Stimulated activated CD4-positive, alpha-beta T cell treated with anti-CD3 and anti-CD28 coated beads, TNF-alpha, amount 100 ng/mL, for 4 hours (primary cell): ENCODE measurements at regions not wholly inside any gene's neighbourhood (a gene's known extent, or its start where the extent isn't known, plus 50 kb on each side); places are given as distances from the start of the nearest gene placed in this dataset.
"Not testable (repeated sequence)": the region's sequence is repeated elsewhere in the genome, so short reads cannot be mapped to it uniquely, and the experiment has no call there.

Experiments used
- DNase-seq, 3 experiments: peaks; one replicate each; pipeline ENCODE4 v3.0.0-alpha.2; 2020; ENCODE audit warnings: low read depth in 3 of 3

DNA sequence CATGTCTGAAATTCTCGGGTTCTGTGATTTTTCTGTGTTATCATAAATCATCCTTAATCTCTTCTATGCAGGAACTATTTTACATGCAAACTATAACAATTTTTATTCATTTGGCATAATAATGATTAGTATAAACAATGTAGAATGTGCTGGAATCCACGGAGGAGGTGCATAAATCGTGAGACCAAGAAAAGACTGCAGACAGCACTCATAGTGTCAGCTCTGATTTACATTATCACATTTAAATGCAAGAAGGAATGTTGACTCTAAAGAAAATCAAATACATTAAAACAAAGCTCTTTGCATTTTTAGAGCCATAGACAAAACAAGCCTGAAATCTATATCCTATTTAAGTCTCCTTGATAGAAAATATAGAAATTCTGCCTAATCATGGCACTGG is 501.7 kb upstream of the STXBP6 start:
- DNase-seq: no peak

DNA sequence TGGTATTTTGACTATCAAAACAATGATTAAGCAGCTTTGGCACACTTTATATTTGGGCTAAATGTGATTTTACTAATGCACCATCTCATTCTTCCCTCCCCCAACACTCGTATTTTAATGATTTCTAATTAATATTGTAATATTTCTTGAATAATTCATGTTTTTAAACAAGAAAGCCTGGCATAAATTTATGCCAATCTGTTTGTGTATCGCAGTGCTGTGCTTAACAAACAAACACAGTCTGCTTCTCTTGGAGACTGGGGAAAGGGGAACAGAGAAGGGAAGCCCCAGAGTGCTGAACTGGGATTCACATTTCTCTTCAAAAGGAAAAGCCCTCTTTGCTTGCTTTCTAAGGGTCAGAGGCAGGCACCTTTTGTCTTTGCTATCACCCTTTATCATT is 496.9 kb upstream of the STXBP6 start:
- DNase-seq: no peak

DNA sequence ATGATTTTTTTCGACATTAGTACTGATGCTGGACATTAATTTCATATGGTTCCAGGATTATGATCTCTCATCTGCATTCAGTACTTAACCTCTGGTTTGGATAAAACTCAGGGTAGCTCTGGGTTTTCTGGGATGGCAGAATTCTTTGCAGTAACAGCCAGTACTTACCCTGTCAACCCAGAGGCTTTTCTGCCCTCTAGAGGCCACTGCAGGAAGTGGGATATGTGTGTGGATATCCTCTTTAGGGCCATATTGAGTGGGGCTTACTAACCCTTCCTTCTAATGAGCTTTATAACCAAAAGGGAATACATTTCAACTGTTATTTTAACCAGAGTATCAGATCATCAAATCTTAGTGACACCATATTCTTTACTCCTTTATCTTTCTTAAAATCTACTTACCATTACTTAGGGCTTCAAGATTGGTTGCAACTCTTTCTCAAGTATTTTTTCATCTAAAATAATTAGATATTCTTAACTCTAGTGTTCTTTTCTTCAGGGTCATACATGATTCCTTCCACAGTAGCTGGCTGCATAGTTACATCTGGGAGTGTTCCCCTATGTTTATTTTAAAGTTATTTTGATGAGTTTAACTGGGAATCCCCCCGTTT is 488.0 kb upstream of the STXBP6 start:
- DNase-seq: no peak

DNA sequence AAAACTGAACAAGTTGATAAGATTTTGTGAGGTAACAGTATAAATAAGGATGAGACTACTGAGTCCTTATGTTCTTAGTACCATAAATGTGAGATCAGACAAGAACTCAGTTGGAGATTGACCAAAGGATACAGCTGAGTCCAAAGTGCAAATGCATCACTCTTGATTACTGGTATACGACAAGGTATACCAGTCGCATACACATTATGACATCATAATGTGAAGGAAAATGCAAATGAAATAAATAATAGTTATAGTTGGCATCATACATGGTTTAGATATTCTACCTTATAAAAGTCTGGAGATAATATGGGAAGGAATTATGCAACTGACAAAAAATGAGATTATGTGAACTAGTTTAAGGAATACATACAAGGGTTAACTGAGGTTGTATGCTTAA is 476.3 kb upstream of the STXBP6 start:
- DNase-seq: no peak

GRCh38 chr14:25522926-25523325 is 473.0 kb upstream of the STXBP6 start:
- DNase-seq: no peak

- no peak for DNase-seq
These were observed 472.2 kb upstream of the STXBP6 start for GRCh38 chr14:25522116-25522515.

- DNase-seq: no peak
These were observed 471.7 kb upstream of the STXBP6 start for GRCh38 chr14:25521616-25522015.

GRCh38 chr14:25520821-25521220 is 470.9 kb upstream of the STXBP6 start:
- DNase-seq: no peak

DNA sequence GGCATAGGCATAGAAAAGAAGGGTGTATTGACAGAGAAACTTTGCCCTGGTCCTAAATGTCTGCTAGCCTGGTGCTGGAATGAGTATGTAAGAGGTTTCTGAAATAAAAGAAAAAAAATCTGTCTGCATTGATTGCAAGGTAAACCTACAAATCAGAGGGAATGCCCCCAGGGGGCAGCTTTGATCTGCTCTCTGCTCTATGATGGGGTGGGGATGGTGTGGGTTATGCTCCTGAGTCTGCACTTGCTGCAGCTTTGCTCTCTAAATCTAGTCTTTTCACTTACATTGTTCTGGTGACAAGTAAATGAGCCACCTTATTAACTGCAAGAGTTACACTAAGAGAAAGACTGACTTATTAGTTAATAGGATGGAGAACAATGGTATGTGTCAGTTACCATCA is 468.4 kb upstream of the STXBP6 start:
- DNase-seq: no peak

- DNase-seq: no peak
These were observed 466.9 kb upstream of the STXBP6 start for GRCh38 chr14:25516838-25517237.

DNA sequence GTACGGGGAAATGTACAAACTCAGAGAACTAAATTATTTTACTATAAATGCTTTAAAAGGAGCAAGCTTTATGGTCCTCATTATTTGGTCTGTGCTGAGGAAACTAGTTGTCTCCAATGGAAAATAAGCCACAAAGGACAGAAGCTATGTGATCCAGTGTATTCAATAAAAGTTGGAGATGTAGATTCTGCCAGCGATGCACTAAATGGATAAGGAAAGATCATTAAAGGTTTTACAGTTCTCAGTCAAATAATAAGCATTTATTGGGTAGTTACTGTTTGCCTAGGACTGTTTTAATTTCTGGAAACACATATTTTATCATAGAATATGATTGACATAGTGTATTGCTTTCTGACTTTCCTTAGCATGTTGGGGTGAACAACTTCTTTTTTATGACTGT is 458.9 kb upstream of the STXBP6 start:
- DNase-seq: no peak

GRCh38 chr14:25501749-25502148 is 451.8 kb upstream of the STXBP6 start:
- no peak for DNase-seq

DNA sequence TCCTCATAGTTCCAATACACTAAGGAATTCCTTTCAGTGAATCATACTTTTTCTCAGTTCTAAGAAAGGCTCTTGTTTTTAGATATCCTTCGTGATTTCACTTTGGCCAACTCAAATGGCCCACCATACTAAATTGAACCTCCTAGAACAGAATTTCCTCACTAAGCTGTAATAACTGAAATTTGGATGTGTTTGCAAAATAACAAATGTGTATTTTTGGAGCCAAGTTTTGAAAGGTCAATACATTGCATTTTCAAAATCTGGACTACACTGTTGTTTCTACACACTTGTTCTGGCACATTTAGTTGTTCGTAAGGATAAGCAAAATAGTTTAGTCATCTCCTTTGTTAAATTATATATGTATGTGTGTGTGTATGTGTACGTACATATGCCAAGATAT is 439.0 kb upstream of the STXBP6 start:
- DNase-seq: no peak

GRCh38 chr14:25485381-25485780 is 435.4 kb upstream of the STXBP6 start:
- no peak for DNase-seq

DNA sequence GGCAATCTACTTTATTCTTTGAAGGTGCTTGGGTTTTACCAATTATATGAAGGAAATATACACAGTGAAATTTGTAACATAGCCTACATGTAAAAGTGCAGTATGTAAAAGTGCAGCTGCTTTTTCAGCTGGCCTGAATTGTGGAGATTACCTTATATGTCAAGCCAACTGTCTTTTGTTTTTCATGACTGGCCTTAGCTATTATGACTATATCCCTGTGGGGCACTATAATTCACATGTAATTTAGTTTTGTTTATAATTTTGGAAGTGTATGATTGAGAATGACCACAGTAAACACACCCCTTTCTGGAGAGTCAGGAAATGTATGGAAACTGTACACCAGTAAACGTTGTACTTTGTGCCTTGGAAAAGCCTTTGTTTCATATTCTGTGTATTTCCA is 435.0 kb upstream of the STXBP6 start:
- no peak for DNase-seq

- DNase-seq: no peak
These were observed 434.3 kb upstream of the STXBP6 start for GRCh38 chr14:25484235-25484634.

GRCh38 chr14:25477316-25478098 is 427.6 kb upstream of the STXBP6 start:
- no peak for DNase-seq

GRCh38 chr14:25472700-25473099 is 422.8 kb upstream of the STXBP6 start:
- DNase-seq: no peak

DNA sequence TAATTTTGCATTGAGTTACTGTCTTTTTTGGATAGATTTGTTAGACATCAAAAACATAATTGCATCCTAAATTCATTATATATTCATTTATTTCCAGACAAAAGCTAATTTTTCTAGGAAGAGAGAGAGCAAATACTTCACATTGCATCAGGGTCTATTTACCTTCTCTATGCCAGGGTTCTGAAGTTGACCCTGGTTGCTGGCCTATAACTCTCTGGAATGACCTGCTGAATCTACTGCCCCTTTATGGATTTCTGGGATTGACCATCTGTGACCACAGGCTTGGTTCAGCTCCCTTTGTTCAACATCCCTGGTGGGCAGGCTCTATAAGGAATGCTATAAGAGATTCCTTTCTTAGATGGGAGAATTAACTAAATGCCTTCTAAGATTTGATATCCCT is 414.8 kb upstream of the STXBP6 start:
- DNase-seq: no peak

DNA sequence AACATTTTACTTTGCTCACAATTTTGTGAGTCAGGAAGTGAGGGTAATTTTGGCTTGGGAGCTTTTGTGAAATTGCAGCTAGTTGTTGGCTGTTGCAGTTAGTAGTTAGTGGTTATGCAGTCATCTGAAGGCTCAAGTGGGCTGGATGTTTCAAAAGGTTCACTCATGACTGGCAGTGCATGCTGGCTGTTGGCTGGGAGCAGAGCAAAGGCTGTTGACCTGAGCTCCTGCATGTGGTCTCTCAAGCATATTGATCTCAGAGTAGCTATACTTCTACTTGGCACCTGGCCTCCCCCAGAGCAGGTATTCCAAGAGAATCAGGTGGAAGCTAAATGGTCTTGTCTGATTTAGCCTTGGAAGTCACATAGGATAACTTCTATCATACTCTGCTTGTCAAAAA is 414.1 kb upstream of the STXBP6 start:
- DNase-seq: no peak

DNA sequence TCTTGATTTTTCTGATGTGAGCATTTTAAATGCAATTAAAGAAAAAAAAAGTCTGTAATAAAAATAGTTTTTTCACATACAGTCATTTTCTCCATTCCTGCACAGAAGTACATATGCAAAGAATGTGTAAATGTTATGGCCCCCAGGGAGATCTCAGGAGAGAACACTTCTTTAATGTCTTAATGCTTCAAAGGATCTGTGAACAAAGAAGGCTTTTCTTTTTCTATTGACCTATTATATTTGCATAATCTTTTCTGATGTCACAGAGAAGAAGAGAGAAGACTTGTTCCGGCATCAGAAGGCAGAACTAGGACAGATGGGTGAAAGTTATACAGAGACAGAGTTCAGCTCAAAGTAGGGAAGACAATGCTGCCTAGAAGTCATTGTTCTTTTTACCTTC is 413.5 kb upstream of the STXBP6 start:
- no peak for DNase-seq

GRCh38 chr14:25461780-25462179 is 411.8 kb upstream of the STXBP6 start:
- no peak for DNase-seq

DNA sequence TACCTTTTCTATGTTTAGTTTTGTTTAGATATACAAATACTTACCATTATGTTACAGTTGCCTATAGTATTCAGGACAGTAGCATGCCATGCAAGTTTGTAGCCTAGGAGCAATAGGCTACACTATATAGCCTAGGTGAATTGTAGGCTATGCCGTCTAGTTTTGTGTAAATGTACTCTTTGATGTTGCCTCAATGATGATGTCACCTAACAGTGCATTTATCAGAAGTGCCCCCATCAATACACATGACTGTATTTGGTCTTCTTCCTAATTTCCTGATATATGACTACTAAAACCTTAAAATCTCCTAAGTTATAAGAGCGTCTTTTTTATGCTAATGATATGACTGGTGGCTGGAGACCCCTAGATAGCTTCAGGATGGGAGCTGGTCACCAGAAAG is 394.4 kb upstream of the STXBP6 start:
- no peak for DNase-seq

GRCh38 chr14:25440382-25440781 is 390.4 kb upstream of the STXBP6 start:
- not testable (repeated sequence) for DNase-seq
